ENCODE measurements at regions not wholly inside any gene's neighbourhood (a gene's known extent, or its start where the extent isn't known, plus 50 kb on each side); places are given as distances from the start of the nearest gene placed in this dataset.
"Not testable (repeated sequence)": the region's sequence is repeated elsewhere in the genome, so short reads cannot be mapped to it uniquely, and the experiment has no call there.

DNA sequence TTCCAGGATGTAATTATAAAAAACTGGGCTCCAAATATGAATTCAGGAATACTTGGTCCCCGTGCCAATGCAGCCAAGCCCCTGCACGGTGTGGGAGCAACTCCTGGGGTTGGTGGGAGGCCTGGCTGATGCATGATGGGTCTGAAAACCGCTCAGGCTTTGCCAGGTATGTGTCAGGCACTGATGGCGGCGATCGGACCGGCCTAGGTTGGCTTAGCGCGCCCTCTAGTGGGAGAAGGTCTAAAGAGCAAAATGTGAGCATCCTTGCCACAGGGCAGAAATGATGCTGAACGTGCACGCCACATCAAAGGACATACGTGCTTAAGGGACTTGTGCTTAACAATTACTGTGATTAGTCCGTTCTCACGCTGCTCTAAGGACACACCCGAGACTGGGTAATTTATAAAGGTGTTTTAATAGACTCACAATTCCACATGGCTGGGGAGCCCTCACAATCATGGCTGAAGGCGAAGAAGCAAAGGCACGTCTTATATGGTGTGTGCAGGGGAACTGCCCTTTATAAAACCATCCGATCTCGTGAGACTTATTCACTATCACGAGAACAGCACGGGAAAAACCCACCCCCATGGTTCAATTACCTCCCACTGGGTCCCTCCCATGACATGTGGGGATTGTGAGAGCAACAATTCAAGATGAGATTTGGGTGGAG is 196.2 kb upstream of the PLGLB1 start:
- TF ChIP-seq, protein P1, sequence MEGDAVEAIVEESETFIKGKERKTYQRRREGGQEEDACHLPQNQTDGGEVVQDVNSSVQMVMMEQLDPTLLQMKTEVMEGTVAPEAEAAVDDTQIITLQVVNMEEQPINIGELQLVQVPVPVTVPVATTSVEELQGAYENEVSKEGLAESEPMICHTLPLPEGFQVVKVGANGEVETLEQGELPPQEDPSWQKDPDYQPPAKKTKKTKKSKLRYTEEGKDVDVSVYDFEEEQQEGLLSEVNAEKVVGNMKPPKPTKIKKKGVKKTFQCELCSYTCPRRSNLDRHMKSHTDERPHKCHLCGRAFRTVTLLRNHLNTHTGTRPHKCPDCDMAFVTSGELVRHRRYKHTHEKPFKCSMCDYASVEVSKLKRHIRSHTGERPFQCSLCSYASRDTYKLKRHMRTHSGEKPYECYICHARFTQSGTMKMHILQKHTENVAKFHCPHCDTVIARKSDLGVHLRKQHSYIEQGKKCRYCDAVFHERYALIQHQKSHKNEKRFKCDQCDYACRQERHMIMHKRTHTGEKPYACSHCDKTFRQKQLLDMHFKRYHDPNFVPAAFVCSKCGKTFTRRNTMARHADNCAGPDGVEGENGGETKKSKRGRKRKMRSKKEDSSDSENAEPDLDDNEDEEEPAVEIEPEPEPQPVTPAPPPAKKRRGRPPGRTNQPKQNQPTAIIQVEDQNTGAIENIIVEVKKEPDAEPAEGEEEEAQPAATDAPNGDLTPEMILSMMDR (IDR thresholded peaks at IDR 0.05; ENCODE audit: insufficient read depth, low read length) = not testable (repeated sequence)
- TF ChIP-seq POLR2AphosphoS5 (IDR thresholded peaks at IDR 0.05; ENCODE audit: low read depth); GABPA (IDR thresholded peaks at IDR 0.05; ENCODE audit: low read depth); SPI1 (IDR thresholded peaks at IDR 0.05; ENCODE audit: borderline replicate concordance, low read depth): not testable (repeated sequence)
- TF ChIP-seq, protein P2, sequence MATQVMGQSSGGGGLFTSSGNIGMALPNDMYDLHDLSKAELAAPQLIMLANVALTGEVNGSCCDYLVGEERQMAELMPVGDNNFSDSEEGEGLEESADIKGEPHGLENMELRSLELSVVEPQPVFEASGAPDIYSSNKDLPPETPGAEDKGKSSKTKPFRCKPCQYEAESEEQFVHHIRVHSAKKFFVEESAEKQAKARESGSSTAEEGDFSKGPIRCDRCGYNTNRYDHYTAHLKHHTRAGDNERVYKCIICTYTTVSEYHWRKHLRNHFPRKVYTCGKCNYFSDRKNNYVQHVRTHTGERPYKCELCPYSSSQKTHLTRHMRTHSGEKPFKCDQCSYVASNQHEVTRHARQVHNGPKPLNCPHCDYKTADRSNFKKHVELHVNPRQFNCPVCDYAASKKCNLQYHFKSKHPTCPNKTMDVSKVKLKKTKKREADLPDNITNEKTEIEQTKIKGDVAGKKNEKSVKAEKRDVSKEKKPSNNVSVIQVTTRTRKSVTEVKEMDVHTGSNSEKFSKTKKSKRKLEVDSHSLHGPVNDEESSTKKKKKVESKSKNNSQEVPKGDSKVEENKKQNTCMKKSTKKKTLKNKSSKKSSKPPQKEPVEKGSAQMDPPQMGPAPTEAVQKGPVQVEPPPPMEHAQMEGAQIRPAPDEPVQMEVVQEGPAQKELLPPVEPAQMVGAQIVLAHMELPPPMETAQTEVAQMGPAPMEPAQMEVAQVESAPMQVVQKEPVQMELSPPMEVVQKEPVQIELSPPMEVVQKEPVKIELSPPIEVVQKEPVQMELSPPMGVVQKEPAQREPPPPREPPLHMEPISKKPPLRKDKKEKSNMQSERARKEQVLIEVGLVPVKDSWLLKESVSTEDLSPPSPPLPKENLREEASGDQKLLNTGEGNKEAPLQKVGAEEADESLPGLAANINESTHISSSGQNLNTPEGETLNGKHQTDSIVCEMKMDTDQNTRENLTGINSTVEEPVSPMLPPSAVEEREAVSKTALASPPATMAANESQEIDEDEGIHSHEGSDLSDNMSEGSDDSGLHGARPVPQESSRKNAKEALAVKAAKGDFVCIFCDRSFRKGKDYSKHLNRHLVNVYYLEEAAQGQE (IDR thresholded peaks at IDR 0.05; ENCODE audit: insufficient replicate concordance, low read depth) = not testable (repeated sequence)
